Ovary (tissue), 3 donors: ENCODE measurements at regions not wholly inside any gene's neighbourhood (a gene's known extent, or its start where the extent isn't known, plus 50 kb on each side); places are given as distances from the start of the nearest gene placed in this dataset.

Experiments used
- CTCF ChIP-seq, 3 donors: fragments of 450-650 bp in 2 of 3; fragments of 200-600 bp in 1 of 3; IDR thresholded peaks; one replicate each; pipeline versions ENCODE4 v1.5.1 to v1.8.0; 2016 to 2022; ENCODE audit warnings: antibody characterized with exemption in 3 of 3, mild to moderate bottlenecking in 1 of 3
- POLR2A ChIP-seq: fragments of 450-650 bp; IDR thresholded peaks from one replicate; pipeline ENCODE4 v1.6.1; 2017; ENCODE audit warnings: antibody characterized with exemption, mild to moderate bottlenecking, moderate library complexity
- donor health status: DM: no; HTN: no; CAD: no.

- no peak for TF ChIP-seq CTCF (IDR thresholded peaks at IDR 0.05)
- TF ChIP-seq POLR2A: no peak
Observed at GRCh38 chr9:38309324-38310195, 82.9 kb upstream of the ALDH1B1 start.
